PC-3 (cell line): ENCODE measurements at regions not wholly inside any gene's neighbourhood (a gene's known extent, or its start where the extent isn't known, plus 50 kb on each side); places are given as distances from the start of the nearest gene placed in this dataset.

Experiments used
- ATAC-seq: fragments of 200-7000 bp; cut with Tn5 transposase; 2 replicates; pipeline ENCODE4 v1.9.1; 2020; ENCODE audit warnings: mild to moderate bottlenecking, moderate library complexity
- BruUV-seq: library from RNA; stranded (reverse); fragments of 400-500 nt; replicated peaks from 2 replicates; lab custom pipeline; 2021; lab: Mats Ljungman, UMichigan
- CTCF ChIA-PET: fragments of 300-600 bp; sonication (Branson Sonifier 250); formaldehyde crosslinking; loops from one replicate; lab custom pipeline; 2022; ENCODE audit warnings: antibody characterized with exemption; lab: Charles Lee
- POLR2A ChIA-PET: fragments of 300-600 bp; sonication (Branson Sonifier 250); formaldehyde crosslinking; loops from one replicate; lab custom pipeline; 2022; ENCODE audit warnings: antibody characterized with exemption; ENCODE audit not compliant: unreplicated experiment; lab: Charles Lee
- DNase-seq: peaks from one replicate; pipeline ENCODE4 v3.0.0-alpha.2; 2015
- H2AFZ ChIP-seq: fragments of 300-600 bp; sonication (generic); 2 replicates; pipeline ENCODE4 v1.6.0; 2016; ENCODE audit warnings: antibody characterized with exemption, low read length
- H3F3A ChIP-seq: fragments of 300-600 bp; sonication (generic); one replicate; pipeline ENCODE4 v1.6.0; 2017; ENCODE audit warnings: antibody characterized with exemption, low read length, control low read depth, mild to moderate bottlenecking; ENCODE audit not compliant: unreplicated experiment
- H3K27ac ChIP-seq: fragments of 300-600 bp; sonication (generic); 2 replicates; pipeline ENCODE4 v1.5.1; 2016; ENCODE audit warnings: mild to moderate bottlenecking, low read length
- H3K27me3 ChIP-seq: fragments of 300-600 bp; sonication (generic); 2 replicates; pipeline ENCODE4 v1.6.1; 2016; ENCODE audit warnings: low read length, mixed read lengths
- H3K36me3 ChIP-seq: fragments of 300-600 bp; sonication (generic); 2 replicates; pipeline ENCODE4 v1.6.1; 2016; ENCODE audit warnings: low read depth, mixed run types, low read length, mixed read lengths
- H3K4me1 ChIP-seq: fragments of 300-600 bp; sonication (generic); 2 replicates; pipeline ENCODE4 v1.5.1; 2016; ENCODE audit warnings: low read length; ENCODE audit not compliant: insufficient read depth
- H3K4me2 ChIP-seq: fragments of 300-600 bp; sonication (generic); 2 replicates; pipeline ENCODE4 v1.6.0; 2016; ENCODE audit warnings: low read length
- H3K4me3 ChIP-seq: fragments of 300-600 bp; sonication (generic); 2 replicates; pipeline ENCODE4 v1.5.1; 2016; ENCODE audit warnings: mild to moderate bottlenecking, low read length, mixed read lengths
- H3K79me2 ChIP-seq: fragments of 300-600 bp; sonication (generic); 2 replicates; pipeline ENCODE4 v1.6.1; 2017; ENCODE audit warnings: low read length, mixed read lengths
- H3K9ac ChIP-seq: fragments of 300-600 bp; sonication (generic); 2 replicates; pipeline ENCODE4 v1.6.0; 2016; ENCODE audit warnings: mild to moderate bottlenecking, low read length
- H3K9me2 ChIP-seq: fragments of 300-600 bp; sonication (generic); replicated peaks from 2 replicates; pipeline ENCODE4 v1.6.1; 2016; ENCODE audit warnings: mixed run types, low read length, mixed read lengths
- H3K9me3 ChIP-seq: fragments of 300-600 bp; sonication (generic); 2 replicates; pipeline ENCODE4 v1.6.1; 2016; ENCODE audit warnings: low read length, mixed read lengths
- H4K20me1 ChIP-seq: fragments of 300-600 bp; sonication (generic); 2 replicates; pipeline ENCODE4 v1.6.1; 2016; ENCODE audit warnings: low read length, mixed read lengths
- CTCF ChIP-seq: fragments of 300-600 bp; sonication (generic); conservative IDR thresholded peaks from 2 replicates; pipeline ENCODE4 v1.5.1; 2017; ENCODE audit warnings: antibody characterized with exemption, low read depth, mild to moderate bottlenecking, low read length
- EZH2 ChIP-seq: fragments of 300-600 bp; sonication (generic); IDR thresholded peaks from one replicate; pipeline ENCODE4 v1.6.1; 2017; ENCODE audit warnings: antibody characterized with exemption, mild to moderate bottlenecking, low read length; ENCODE audit not compliant: unreplicated experiment
- EZH2phosphoT487 ChIP-seq: fragments of 300-600 bp; sonication (generic); IDR thresholded peaks from 2 replicates; pipeline ENCODE4 v1.6.1; 2018; ENCODE audit warnings: mild to moderate bottlenecking, antibody characterized with exemption, low read length, borderline replicate concordance
- intact Hi-C: fragments of 100-400 bp; cut with micrococcal nuclease; formaldehyde crosslinking; loops from 2 replicates; pipeline ENCODE4 v1.9.0; 2023

GRCh38 chr5:171651102-171651501, 134.5 kb upstream of the SMIM23 start:
- ChIA-PET CTCF (no interaction called here), POLR2A (no interaction called here)
- no peak overlapping the region for H2AFZ ChIP-seq
- intact Hi-C loops, result no loop called here
- BruUV-seq, result no TSS peak
- H3K9me3 ChIP-seq, result no peaks in the 10 kb centered on the region
- peaks cover 10% of the 10 kb centered on the region; the same call in 1 of the 2 replicates for H3K27me3 ChIP-seq
- H3F3A ChIP-seq, result no peaks in the 10 kb centered on the region
- H3K79me2 ChIP-seq, result no peaks in the 10 kb centered on the region
- H3K36me3 ChIP-seq, result no peaks in the 10 kb centered on the region
- H3K4me2 ChIP-seq, result no peak overlapping the region
- TF ChIP-seq CTCF (no peak), EZH2phosphoT487 (no peak), EZH2 (no peak)
- peaks cover 8% of the 10 kb centered on the region for H3K4me1 ChIP-seq
- no peak overlapping the region for H3K4me3 ChIP-seq
- no peak for DNase-seq
- ATAC-seq, result no peak
- no peak overlapping the region for H3K9ac ChIP-seq
- no peaks in the 10 kb centered on the region for H4K20me1 ChIP-seq
- no peaks in the 10 kb centered on the region for H3K9me2 ChIP-seq
- no peak overlapping the region for H3K27ac ChIP-seq

DNA sequence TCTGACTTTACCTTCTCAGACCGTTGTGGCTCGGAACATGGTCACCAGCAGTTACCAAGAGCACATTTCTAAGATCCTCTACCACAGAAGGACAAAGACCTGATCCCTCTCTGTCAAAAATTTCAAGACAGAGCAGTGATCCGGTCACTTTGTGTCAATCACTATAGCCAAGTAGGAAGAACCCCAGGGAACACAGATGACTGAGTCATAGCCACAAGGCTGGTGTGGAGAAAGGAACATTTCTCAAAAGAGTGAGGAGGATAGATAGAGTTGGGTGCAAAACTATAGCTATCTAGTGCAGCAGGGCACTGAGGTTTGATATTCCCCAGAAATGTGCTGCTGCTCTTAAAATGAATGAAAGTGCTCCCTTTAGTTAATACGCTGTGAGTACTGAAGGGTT, 130.7 kb upstream of the SMIM23 start:
- H3K4me1 ChIP-seq, result no peaks in the 10 kb centered on the region
- DNase-seq (no peak), ATAC-seq (no peak)
- H2AFZ ChIP-seq, result no peak overlapping the region
- TF ChIP-seq EZH2phosphoT487 (no peak), EZH2 (no peak), CTCF (no peak)
- H3K79me2 ChIP-seq, result no peaks in the 10 kb centered on the region
- H3K4me3 ChIP-seq, result no peak overlapping the region
- intact Hi-C loops, result no loop called here
- H3K9me2 ChIP-seq, result no peaks in the 10 kb centered on the region
- no peaks in the 10 kb centered on the region for H4K20me1 ChIP-seq
- POLR2A ChIA-PET, result no interaction called here
- no peak overlapping the region for H3K4me2 ChIP-seq
- H3K9me3 ChIP-seq, result no peaks in the 10 kb centered on the region
- no TSS peak for BruUV-seq
- H3K27ac ChIP-seq, result no peak overlapping the region
- H3K36me3 ChIP-seq, result no peaks in the 10 kb centered on the region
- H3K27me3 ChIP-seq, result peaks cover 24% of the 10 kb centered on the region; the same call in 1 of the 2 replicates
- CTCF ChIA-PET, result no interaction called here
- H3K9ac ChIP-seq, result no peak overlapping the region
- H3F3A ChIP-seq, result no peaks in the 10 kb centered on the region

GRCh38 chr5:171657473-171657872, 128.1 kb upstream of the SMIM23 start:
- TF ChIP-seq CTCF (no peak), EZH2phosphoT487 (no peak), EZH2 (no peak)
- no peak overlapping the region for H3K9ac ChIP-seq
- no peaks in the 10 kb centered on the region for H4K20me1 ChIP-seq
- no peak overlapping the region for H3K4me2 ChIP-seq
- H3K36me3 ChIP-seq, result no peaks in the 10 kb centered on the region
- POLR2A ChIA-PET, result no interaction called here
- ATAC-seq (no peak), DNase-seq (no peak)
- no peaks in the 10 kb centered on the region for H3K79me2 ChIP-seq
- no TSS peak for BruUV-seq
- no peaks in the 10 kb centered on the region for H3K4me1 ChIP-seq
- peaks cover 21% of the 10 kb centered on the region; the same call in 1 of the 2 replicates for H3K27me3 ChIP-seq
- no peaks in the 10 kb centered on the region for H3K9me3 ChIP-seq
- no peak overlapping the region for H3K4me3 ChIP-seq
- no peak overlapping the region for H3K27ac ChIP-seq
- intact Hi-C loops, result no loop called here
- no peaks in the 10 kb centered on the region for H3F3A ChIP-seq
- CTCF ChIA-PET, result no interaction called here
- H3K9me2 ChIP-seq, result no peaks in the 10 kb centered on the region
- H2AFZ ChIP-seq, result no peak overlapping the region
